MM.1S (cell line): ENCODE measurements at regions not wholly inside any gene's neighbourhood (a gene's known extent, or its start where the extent isn't known, plus 50 kb on each side); places are given as distances from the start of the nearest gene placed in this dataset.

ENCODE experiments used
- DNase-seq: peaks from one replicate; pipeline ENCODE4 v3.0.0-alpha.2; 2015
- H2AFZ ChIP-seq: fragments of 300-600 bp; sonication (generic); 2 replicates; pipeline ENCODE4 v1.6.0; 2016; ENCODE audit warnings: antibody characterized with exemption, low read length
- H3F3A ChIP-seq: fragments of 300-600 bp; sonication (generic); 2 replicates; pipeline ENCODE4 v1.6.1; 2016; ENCODE audit warnings: mild to moderate bottlenecking, antibody characterized with exemption, low read length, moderate library complexity, mixed read lengths; ENCODE audit not compliant: insufficient read depth
- H3K27ac ChIP-seq: fragments of 300-600 bp; sonication (generic); 2 replicates; pipeline ENCODE4 v1.5.1; 2016; ENCODE audit warnings: mild to moderate bottlenecking, low read length
- H3K27me3 ChIP-seq: fragments of 300-600 bp; sonication (generic); replicated peaks from 2 replicates; pipeline ENCODE4 v1.6.0; 2016; ENCODE audit warnings: low read length; ENCODE audit not compliant: insufficient read depth
- H3K36me3 ChIP-seq: fragments of 300-600 bp; sonication (generic); replicated peaks from 2 replicates; pipeline ENCODE4 v1.6.1; 2016; ENCODE audit warnings: mild to moderate bottlenecking, low read length, mixed read lengths; ENCODE audit not compliant: insufficient read depth
- H3K4me1 ChIP-seq: fragments of 300-600 bp; sonication (generic); 2 replicates; pipeline ENCODE4 v1.6.1; 2016; ENCODE audit warnings: low read length, mixed read lengths
- H3K4me2 ChIP-seq: fragments of 300-600 bp; sonication (generic); 2 replicates; pipeline ENCODE4 v1.6.0; 2016; ENCODE audit warnings: low read depth, low read length
- H3K4me3 ChIP-seq: fragments of 300-600 bp; sonication (generic); 2 replicates; pipeline ENCODE4 v1.5.1; 2016; ENCODE audit warnings: low read length, mixed read lengths
- H3K79me2 ChIP-seq: fragments of 300-600 bp; sonication (generic); 2 replicates; pipeline ENCODE4 v1.6.1; 2016; ENCODE audit warnings: mixed run types, low read length, mixed read lengths
- H3K9ac ChIP-seq: fragments of 300-600 bp; sonication (generic); 2 replicates; pipeline ENCODE4 v1.6.1; 2016; ENCODE audit warnings: low read length, mixed read lengths
- H3K9me2 ChIP-seq: fragments of 300-600 bp; sonication (generic); replicated peaks from 2 replicates; pipeline ENCODE4 v1.6.1; 2016; ENCODE audit warnings: mild to moderate bottlenecking, low read length, mixed read lengths; ENCODE audit not compliant: insufficient read depth
- H3K9me3 ChIP-seq: fragments of 300-600 bp; sonication (generic); replicated peaks from 2 replicates; pipeline ENCODE4 v1.6.1; 2016; ENCODE audit warnings: mild to moderate bottlenecking, low read length, mixed read lengths; ENCODE audit not compliant: insufficient read depth
- H4K20me1 ChIP-seq: fragments of 300-600 bp; sonication (generic); 2 replicates; pipeline ENCODE4 v1.6.1; 2016; ENCODE audit warnings: mild to moderate bottlenecking, low read length, moderate library complexity, mixed read lengths; ENCODE audit not compliant: insufficient read depth
- CTCF ChIP-seq: fragments of 300-600 bp; sonication (generic); IDR thresholded peaks from 2 replicates; pipeline ENCODE4 v1.5.1; 2016; ENCODE audit warnings: antibody characterized with exemption, low read length, mixed read lengths
- EZH2 ChIP-seq: fragments of 300-600 bp; sonication (generic); optimal IDR thresholded peaks from 2 replicates; pipeline ENCODE3; 2017; ENCODE audit warnings: low read depth, mild to moderate bottlenecking, antibody characterized with exemption, low read length, mixed read lengths
- EZH2phosphoT487 ChIP-seq: fragments of 300-600 bp; sonication (generic); IDR thresholded peaks from 2 replicates; pipeline ENCODE4 v1.6.1; 2018; ENCODE audit warnings: antibody characterized with exemption, low read length

DNA sequence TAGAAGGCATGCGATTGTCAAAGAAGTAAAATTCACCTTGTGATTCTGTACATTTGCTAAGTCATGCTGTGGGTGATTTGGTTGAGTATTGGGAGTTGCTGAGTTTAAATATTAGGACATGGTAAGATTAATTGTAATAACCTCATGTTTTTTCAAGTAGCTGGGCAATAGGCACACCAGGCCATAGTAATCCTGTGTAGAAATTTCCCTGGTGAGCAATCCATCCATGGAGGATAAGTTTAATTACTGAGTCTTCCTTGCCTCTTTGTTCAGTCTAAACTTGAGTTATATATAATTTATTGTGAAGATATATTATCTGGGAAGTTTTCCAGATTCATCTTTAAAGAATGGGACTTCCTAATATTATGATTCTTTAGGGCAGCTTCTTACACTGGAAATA lies 221.1 kb upstream of the NUDT12 start:
- no peak overlapping the region for H3K4me3 ChIP-seq
- DNase-seq: no peak
- no peaks in the 10 kb centered on the region for H3F3A ChIP-seq
- H3K4me1 ChIP-seq: no peaks in the 10 kb centered on the region
- H3K9me2 ChIP-seq: no peaks in the 10 kb centered on the region
- H2AFZ ChIP-seq: no peak overlapping the region
- H3K27ac ChIP-seq: no peak overlapping the region
- H3K9ac ChIP-seq: no peak overlapping the region
- no peaks in the 10 kb centered on the region for H3K9me3 ChIP-seq
- no peaks in the 10 kb centered on the region for H3K27me3 ChIP-seq
- no peaks in the 10 kb centered on the region for H3K79me2 ChIP-seq
- H4K20me1 ChIP-seq: no peaks in the 10 kb centered on the region
- no peak overlapping the region for H3K4me2 ChIP-seq
- H3K36me3 ChIP-seq: no peaks in the 10 kb centered on the region
- no peak for TF ChIP-seq EZH2
- no peak for TF ChIP-seq CTCF
- TF ChIP-seq EZH2phosphoT487: no peak

DNA sequence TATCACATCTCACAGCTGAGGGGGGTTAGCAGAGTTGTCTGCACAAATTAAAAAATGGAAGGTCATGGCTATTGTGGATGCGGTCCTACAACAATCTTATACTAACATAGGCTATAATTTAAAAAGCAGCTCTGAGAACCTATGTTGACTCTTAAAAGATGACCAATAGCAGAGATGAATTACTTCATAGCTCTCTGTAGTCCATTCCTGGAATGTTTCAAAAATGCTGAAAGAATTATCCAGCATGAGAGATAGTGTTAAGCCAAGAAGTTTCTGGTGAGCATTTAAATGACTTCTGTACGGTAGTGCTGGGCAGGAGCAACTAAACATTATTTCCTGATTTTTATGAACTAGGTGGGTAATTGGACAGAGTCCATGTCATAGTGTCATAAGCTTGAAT lies 218.2 kb upstream of the NUDT12 start:
- Histone ChIP-seq H3K79me2 (no peaks in the 10 kb centered on the region), H3K4me1 (no peaks in the 10 kb centered on the region), H3K9me2 (no peaks in the 10 kb centered on the region), H4K20me1 (no peaks in the 10 kb centered on the region), H3K27me3 (no peaks in the 10 kb centered on the region), H3F3A (no peaks in the 10 kb centered on the region), H3K4me3 (no peak overlapping the region), H3K27ac (no peak overlapping the region), H2AFZ (no peak overlapping the region), H3K9me3 (no peaks in the 10 kb centered on the region), H3K36me3 (no peaks in the 10 kb centered on the region), H3K9ac (no peak overlapping the region), H3K4me2 (no peak overlapping the region)
- DNase-seq: no peak
- TF ChIP-seq CTCF: no peak

DNA sequence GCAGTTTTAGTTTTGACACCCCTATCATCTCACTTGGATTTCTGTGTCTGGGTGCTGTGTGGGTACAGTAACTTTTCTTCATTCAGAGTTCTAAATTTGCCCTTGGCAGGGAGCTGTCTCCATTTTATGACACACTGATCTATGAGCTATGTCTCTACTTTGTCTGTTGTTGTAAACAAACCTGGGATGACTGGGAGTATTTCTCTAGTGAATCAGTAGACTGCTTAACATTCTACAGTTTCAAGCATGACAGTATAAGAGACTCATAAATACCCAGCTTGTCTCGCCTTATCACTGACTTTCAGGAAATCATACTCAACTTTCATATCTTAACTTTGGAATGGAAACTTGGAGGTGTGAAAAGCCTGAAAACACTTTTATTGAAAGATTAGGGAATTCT lies 212.1 kb upstream of the NUDT12 start:
- Histone ChIP-seq H3K27me3 (no peaks in the 10 kb centered on the region), H3K79me2 (no peaks in the 10 kb centered on the region), H3K4me2 (no peak overlapping the region), H2AFZ (no peak overlapping the region), H3K9me3 (no peaks in the 10 kb centered on the region), H3K9ac (no peak overlapping the region), H3K27ac (no peak overlapping the region), H3K4me3 (no peak overlapping the region), H3K4me1 (no peaks in the 10 kb centered on the region), H3K9me2 (no peaks in the 10 kb centered on the region), H3F3A (no peaks in the 10 kb centered on the region), H4K20me1 (no peaks in the 10 kb centered on the region), H3K36me3 (no peaks in the 10 kb centered on the region; the same call in 1 of the 2 replicates)
- no peak for DNase-seq
- no peak for TF ChIP-seq EZH2
- no peak for TF ChIP-seq CTCF
- no peak for TF ChIP-seq EZH2phosphoT487

- no peaks in the 10 kb centered on the region for H3F3A ChIP-seq
- no peak overlapping the region for H3K9ac ChIP-seq
- no peaks in the 10 kb centered on the region; the same call in 1 of the 2 replicates for H3K36me3 ChIP-seq
- H3K4me3 ChIP-seq: no peak overlapping the region
- H3K27me3 ChIP-seq: no peaks in the 10 kb centered on the region
- TF ChIP-seq EZH2 (no peak), CTCF (no peak), EZH2phosphoT487 (no peak)
- H3K9me2 ChIP-seq: no peaks in the 10 kb centered on the region
- H3K4me2 ChIP-seq: no peak overlapping the region
- no peaks in the 10 kb centered on the region for H4K20me1 ChIP-seq
- H3K79me2 ChIP-seq: no peaks in the 10 kb centered on the region
- no peaks in the 10 kb centered on the region for H3K4me1 ChIP-seq
- no peak overlapping the region for H3K27ac ChIP-seq
- no peak overlapping the region for H2AFZ ChIP-seq
- H3K9me3 ChIP-seq: no peaks in the 10 kb centered on the region
- DNase-seq: no peak
These were observed 209.7 kb upstream of the NUDT12 start for GRCh38 chr5:103772248-103772647.
